ENCODE measurements at regions not wholly inside any gene's neighbourhood (a gene's known extent, or its start where the extent isn't known, plus 50 kb on each side); places are given as distances from the start of the nearest gene placed in this dataset.

GRCh38 chr15:25185791-25186190, 231.0 kb downstream of the SNRPN start:
- Histone ChIP-seq H3K9me3 (ENCODE audit: control extremely low read depth in 1 of 3, control insufficient read depth in 2 of 3, insufficient read depth in 1 of 3, low read length in 2 of 3) (peaks cover 0 to 99% (median 0%) of the 10 kb centered on the region in 3 donors), H3K79me2 (ENCODE audit: control insufficient read depth, insufficient read depth, low read length) (no peaks in the 10 kb centered on the region), H3K4me3 (ENCODE audit: control extremely low read depth in 1 of 5, extremely low read depth in 1 of 5, insufficient read depth in 1 of 5, low read depth in 2 of 5, low read length in 4 of 5) (no peak overlapping the region), H3K4me1 (ENCODE audit: control insufficient read depth in 2 of 2, insufficient read depth in 2 of 2, low read length in 2 of 2) (no peaks in the 10 kb centered on the region), H3K9ac (ENCODE audit: low read length) (no peak overlapping the region), H2AFZ (ENCODE audit: insufficient read depth, low read depth, low read length, poor library complexity, severe bottlenecking) (no peak overlapping the region), H3K27me3 (replicated peaks in 1 of 4; ENCODE audit: control extremely low read depth in 1 of 4, control insufficient read depth in 3 of 4, insufficient read depth in 4 of 4, low read length in 3 of 4) (no peaks in the 10 kb centered on the region), H3K27ac (ENCODE audit: low read length in 2 of 2) (no peak overlapping the region), H4K20me1 (ENCODE audit: control insufficient read depth, insufficient read depth, low read length, poor library complexity, severe bottlenecking) (no peaks in the 10 kb centered on the region), H3K36me3 (replicated peaks in 1 of 2; ENCODE audit: control extremely low read depth in 1 of 2, control insufficient read depth in 1 of 2, extremely low read depth in 1 of 2, insufficient read depth in 2 of 2, low read length in 1 of 2) (no peaks in the 10 kb centered on the region), H3K4me2 (replicated peaks; ENCODE audit: low read depth, low read length, poor library complexity, severe bottlenecking) (no peak overlapping the region)
- H3K4me1 Mint-ChIP-seq, result no peaks in the 10 kb centered on the region
- ATAC-seq (ENCODE audit: low read depth) (no peak), DNase-seq (no peak)
- ChIA-PET POLR2A (no interaction called here), CTCF (no interaction called here)
- H3K27ac Mint-ChIP-seq, result no peak overlapping the region
- WGBS (ENCODE audit: insufficient coverage), result 83% methylated on average over 6 of the region's 6 CpGs
- no peaks in the 10 kb centered on the region for H3K9me3 Mint-ChIP-seq (ENCODE audit: insufficient read depth)
- intact Hi-C loops (cut with micrococcal nuclease), result no loop called here
- TF ChIP-seq EZH2 (IDR thresholded peaks at IDR 0.05; ENCODE audit: borderline replicate concordance, insufficient read depth, low read depth, low read length, poor library complexity, severe bottlenecking) (no peak), CTCF (IDR thresholded peaks at IDR 0.05) (no peak)
- no peak overlapping the region for H3K4me3 Mint-ChIP-seq
- no peaks in the 10 kb centered on the region for H3K27me3 Mint-ChIP-seq

GRCh38 chr15:25186411-25186810, 231.6 kb downstream of the SNRPN start:
- POLR2A ChIA-PET, result no interaction called here
- ATAC-seq (ENCODE audit: low read depth), result no peak
- Histone ChIP-seq H2AFZ (ENCODE audit: insufficient read depth, low read depth, low read length, poor library complexity, severe bottlenecking) (no peak overlapping the region), H3K9ac (ENCODE audit: low read length) (no peak overlapping the region), H3K27me3 (replicated peaks in 1 of 4; ENCODE audit: control extremely low read depth in 1 of 4, control insufficient read depth in 3 of 4, insufficient read depth in 4 of 4, low read length in 3 of 4) (no peaks in the 10 kb centered on the region), H3K36me3 (replicated peaks in 1 of 2; ENCODE audit: control extremely low read depth in 1 of 2, control insufficient read depth in 1 of 2, extremely low read depth in 1 of 2, insufficient read depth in 2 of 2, low read length in 1 of 2) (no peaks in the 10 kb centered on the region), H4K20me1 (ENCODE audit: control insufficient read depth, insufficient read depth, low read length, poor library complexity, severe bottlenecking) (no peaks in the 10 kb centered on the region), H3K4me3 (ENCODE audit: control extremely low read depth in 1 of 5, extremely low read depth in 1 of 5, insufficient read depth in 1 of 5, low read depth in 2 of 5, low read length in 4 of 5) (no peak overlapping the region), H3K27ac (ENCODE audit: low read length in 2 of 2) (no peak overlapping the region), H3K4me1 (ENCODE audit: control insufficient read depth in 2 of 2, insufficient read depth in 2 of 2, low read length in 2 of 2) (no peaks in the 10 kb centered on the region), H3K9me3 (ENCODE audit: control extremely low read depth in 1 of 3, control insufficient read depth in 2 of 3, insufficient read depth in 1 of 3, low read length in 2 of 3) (peaks cover 0 to 99% (median 0%) of the 10 kb centered on the region in 3 donors), H3K79me2 (ENCODE audit: control insufficient read depth, insufficient read depth, low read length) (no peaks in the 10 kb centered on the region), H3K4me2 (replicated peaks; ENCODE audit: low read depth, low read length, poor library complexity, severe bottlenecking) (no peak overlapping the region)
- Mint-ChIP-seq H3K9me3 (ENCODE audit: insufficient read depth) (no peaks in the 10 kb centered on the region), H3K4me1 (no peaks in the 10 kb centered on the region), H3K27ac (no peak overlapping the region), H3K4me3 (no peak overlapping the region), H3K27me3 (no peaks in the 10 kb centered on the region)
- no peak for TF ChIP-seq EZH2 (IDR thresholded peaks at IDR 0.05; ENCODE audit: borderline replicate concordance, insufficient read depth, low read depth, low read length, poor library complexity, severe bottlenecking)
- TF ChIP-seq CTCF (IDR thresholded peaks at IDR 0.05), result no peak
- DNase-seq, result no peak
- 85% methylated on average over 9 of the region's 9 CpGs for WGBS (ENCODE audit: insufficient coverage)
- intact Hi-C loops (cut with micrococcal nuclease), result no loop called here
- CTCF ChIA-PET, result no interaction called here
